ENCODE measurements at regions not wholly inside any gene's neighbourhood (a gene's known extent, or its start where the extent isn't known, plus 50 kb on each side); places are given as distances from the start of the nearest gene placed in this dataset.

DNA sequence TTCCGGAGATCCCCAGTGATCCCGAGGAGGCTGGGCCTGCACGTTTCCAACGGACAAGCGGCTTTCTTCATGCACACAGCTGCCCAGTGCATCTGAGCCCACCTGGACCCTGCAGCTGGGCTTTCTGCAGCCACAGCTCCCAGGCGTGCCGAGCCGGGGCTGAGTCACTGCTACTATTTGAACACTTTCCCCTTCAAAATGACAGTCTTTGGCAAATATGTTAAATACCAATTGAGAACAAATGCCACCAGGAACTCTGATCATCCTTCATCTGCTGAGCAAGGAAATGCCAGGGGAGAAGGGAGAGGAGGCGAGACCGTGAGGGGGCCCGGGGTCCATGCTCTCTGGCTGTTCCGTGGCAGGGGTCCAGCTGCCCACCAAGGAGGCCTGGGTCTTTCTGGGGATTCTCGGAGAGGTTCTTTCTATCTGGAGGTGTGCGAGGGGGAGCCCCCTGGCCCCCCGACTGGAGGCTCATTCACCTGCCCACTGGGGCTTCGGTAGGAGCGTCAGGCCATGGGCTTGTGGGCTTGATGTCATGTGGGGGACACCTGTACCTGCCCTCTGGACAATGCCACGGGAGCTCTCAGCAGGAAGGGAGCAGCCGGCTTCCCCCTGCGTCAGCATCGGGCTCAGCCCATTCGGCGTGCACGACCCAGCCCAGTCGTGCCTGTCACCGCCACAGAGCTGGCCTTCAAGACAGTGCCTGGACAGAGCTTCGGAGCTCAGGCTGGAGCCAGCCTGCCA, 159.6 kb downstream of the CTTN start:
- TF ChIP-seq CTCF (IDR thresholded peaks at IDR 0.05), result no peak
- TF ChIP-seq POLR2A (IDR thresholded peaks at IDR 0.05), result no peak
